ENCODE measurements at regions not wholly inside any gene's neighbourhood (a gene's known extent, or its start where the extent isn't known, plus 50 kb on each side); places are given as distances from the start of the nearest gene placed in this dataset.

GRCh38 chr3:157649511-157649910 is 146.3 kb upstream of the VEPH1 start:
- intact Hi-C loops (cut with micrococcal nuclease) = no loop called here
- no peaks in the 10 kb centered on the region for H3K9me3 Mint-ChIP-seq
- no peak overlapping the region for H3K4me3 Mint-ChIP-seq (ENCODE audit: low read depth)

GRCh38 chr3:157647820-157648219 is 144.6 kb upstream of the VEPH1 start:
- Mint-ChIP-seq H3K27me3 (ENCODE audit: low read depth) (no peaks in the 10 kb centered on the region), H3K27ac (no peak overlapping the region), H3K36me3 (ENCODE audit: low read depth) (no peaks in the 10 kb centered on the region), H3K4me1 (ENCODE audit: low read depth) (no peaks in the 10 kb centered on the region), H3K9me3 (no peaks in the 10 kb centered on the region), H3K4me3 (ENCODE audit: low read depth) (no peak overlapping the region)
- DNase-seq (ENCODE audit: low spot score) = no peak
- intact Hi-C loops (cut with micrococcal nuclease) = no loop called here

More at GRCh38 chr3:157649511-157649910, 146.3 kb upstream of the VEPH1 start:
- no peaks in the 10 kb centered on the region for H3K36me3 Mint-ChIP-seq (ENCODE audit: low read depth)
- no peak for DNase-seq (ENCODE audit: low spot score)
- H3K27me3 Mint-ChIP-seq (ENCODE audit: low read depth) = no peaks in the 10 kb centered on the region
- H3K27ac Mint-ChIP-seq = no peak overlapping the region
- H3K4me1 Mint-ChIP-seq (ENCODE audit: low read depth) = no peaks in the 10 kb centered on the region

- no peaks in the 10 kb centered on the region for H3K27me3 Mint-ChIP-seq (ENCODE audit: low read depth)
- intact Hi-C loops (cut with micrococcal nuclease) = no loop called here
- H3K27ac Mint-ChIP-seq = no peak overlapping the region
- H3K36me3 Mint-ChIP-seq (ENCODE audit: low read depth) = no peaks in the 10 kb centered on the region
- no peak for DNase-seq (ENCODE audit: low spot score)
- no peaks in the 10 kb centered on the region for H3K4me1 Mint-ChIP-seq (ENCODE audit: low read depth)
- no peak overlapping the region for H3K4me3 Mint-ChIP-seq (ENCODE audit: low read depth)
- H3K9me3 Mint-ChIP-seq = no peaks in the 10 kb centered on the region
Observed at GRCh38 chr3:157639756-157640426, 136.7 kb upstream of the VEPH1 start.

- Mint-ChIP-seq H3K36me3 (ENCODE audit: low read depth) (no peaks in the 10 kb centered on the region), H3K27me3 (ENCODE audit: low read depth) (no peaks in the 10 kb centered on the region), H3K27ac (no peak overlapping the region), H3K9me3 (no peaks in the 10 kb centered on the region), H3K4me1 (ENCODE audit: low read depth) (no peaks in the 10 kb centered on the region), H3K4me3 (ENCODE audit: low read depth) (no peak overlapping the region)
- DNase-seq (ENCODE audit: low spot score) = no peak
- intact Hi-C loops (cut with micrococcal nuclease) = no loop called here
Observed at GRCh38 chr3:157637866-157638265, 134.7 kb upstream of the VEPH1 start.

GRCh38 chr3:157633241-157633640 is 130.0 kb upstream of the VEPH1 start:
- H3K36me3 Mint-ChIP-seq (ENCODE audit: low read depth) = no peaks in the 10 kb centered on the region
- no peak overlapping the region for H3K27ac Mint-ChIP-seq
- H3K27me3 Mint-ChIP-seq (ENCODE audit: low read depth) = no peaks in the 10 kb centered on the region
- H3K4me3 Mint-ChIP-seq (ENCODE audit: low read depth) = no peak overlapping the region
- H3K4me1 Mint-ChIP-seq (ENCODE audit: low read depth) = no peaks in the 10 kb centered on the region
- H3K9me3 Mint-ChIP-seq = no peaks in the 10 kb centered on the region
- intact Hi-C loops (cut with micrococcal nuclease) = no loop called here
- no peak for DNase-seq (ENCODE audit: low spot score)

GRCh38 chr3:157632075-157632474 is 128.9 kb upstream of the VEPH1 start:
- intact Hi-C loops (cut with micrococcal nuclease) = no loop called here
- DNase-seq (ENCODE audit: low spot score) = no peak
- no peaks in the 10 kb centered on the region for H3K9me3 Mint-ChIP-seq
- no peak overlapping the region for H3K4me3 Mint-ChIP-seq (ENCODE audit: low read depth)
- no peaks in the 10 kb centered on the region for H3K27me3 Mint-ChIP-seq (ENCODE audit: low read depth)
- H3K27ac Mint-ChIP-seq = no peak overlapping the region
- no peaks in the 10 kb centered on the region for H3K36me3 Mint-ChIP-seq (ENCODE audit: low read depth)
- no peaks in the 10 kb centered on the region for H3K4me1 Mint-ChIP-seq (ENCODE audit: low read depth)

- Mint-ChIP-seq H3K4me1 (ENCODE audit: low read depth) (no peaks in the 10 kb centered on the region), H3K4me3 (ENCODE audit: low read depth) (no peak overlapping the region), H3K27ac (no peak overlapping the region), H3K36me3 (ENCODE audit: low read depth) (no peaks in the 10 kb centered on the region), H3K9me3 (no peaks in the 10 kb centered on the region), H3K27me3 (ENCODE audit: low read depth) (no peaks in the 10 kb centered on the region)
- intact Hi-C loops (cut with micrococcal nuclease) = no loop called here
- no peak for DNase-seq (ENCODE audit: low spot score)
Observed at GRCh38 chr3:157631478-157631877, 128.3 kb upstream of the VEPH1 start.

GRCh38 chr3:157626817-157627216 is 123.6 kb upstream of the VEPH1 start:
- DNase-seq (ENCODE audit: low spot score) = no peak
- Mint-ChIP-seq H3K4me1 (ENCODE audit: low read depth) (no peaks in the 10 kb centered on the region), H3K27me3 (ENCODE audit: low read depth) (peaks cover 1% of the 10 kb centered on the region), H3K36me3 (ENCODE audit: low read depth) (no peaks in the 10 kb centered on the region), H3K4me3 (ENCODE audit: low read depth) (no peak overlapping the region), H3K27ac (no peak overlapping the region), H3K9me3 (no peaks in the 10 kb centered on the region)
- intact Hi-C loops (cut with micrococcal nuclease) = no loop called here

- Mint-ChIP-seq H3K4me1 (ENCODE audit: low read depth) (no peaks in the 10 kb centered on the region), H3K4me3 (ENCODE audit: low read depth) (no peak overlapping the region), H3K36me3 (ENCODE audit: low read depth) (no peaks in the 10 kb centered on the region), H3K27me3 (ENCODE audit: low read depth) (peaks cover 4% of the 10 kb centered on the region), H3K27ac (no peak overlapping the region), H3K9me3 (no peaks in the 10 kb centered on the region)
- intact Hi-C loops (cut with micrococcal nuclease) = no loop called here
- DNase-seq (ENCODE audit: low spot score) = no peak
Observed at GRCh38 chr3:157624801-157625200, 121.6 kb upstream of the VEPH1 start.

- Mint-ChIP-seq H3K4me3 (ENCODE audit: low read depth) (no peak overlapping the region), H3K27me3 (ENCODE audit: low read depth) (peaks cover 12% of the 10 kb centered on the region), H3K9me3 (no peaks in the 10 kb centered on the region), H3K4me1 (ENCODE audit: low read depth) (peaks cover 6% of the 10 kb centered on the region), H3K27ac (no peak overlapping the region), H3K36me3 (ENCODE audit: low read depth) (no peaks in the 10 kb centered on the region)
- intact Hi-C loops (cut with micrococcal nuclease) = loop anchor here (1.0 to 5.0 kb wide), 4 partner anchors 483 to 914 kb away; no protein-coding TSS in a partner anchor
- no peak for DNase-seq (ENCODE audit: low spot score)
Observed at GRCh38 chr3:157618886-157619285, 115.7 kb upstream of the VEPH1 start.

- Mint-ChIP-seq H3K4me1 (ENCODE audit: low read depth) (peaks cover 6% of the 10 kb centered on the region), H3K4me3 (ENCODE audit: low read depth) (no peak overlapping the region), H3K9me3 (no peaks in the 10 kb centered on the region), H3K36me3 (ENCODE audit: low read depth) (no peaks in the 10 kb centered on the region), H3K27ac (no peak overlapping the region), H3K27me3 (ENCODE audit: low read depth) (peaks cover 11% of the 10 kb centered on the region)
- DNase-seq (ENCODE audit: low spot score) = no peak
- intact Hi-C loops (cut with micrococcal nuclease) = loop anchor here (1.0 to 5.0 kb wide), 4 partner anchors 484 to 915 kb away; no protein-coding TSS in a partner anchor
Observed at GRCh38 chr3:157618075-157618760, 115.0 kb upstream of the VEPH1 start.

GRCh38 chr3:157614896-157615295 is 111.7 kb upstream of the VEPH1 start:
- Mint-ChIP-seq H3K4me1 (ENCODE audit: low read depth) (peaks cover 6% of the 10 kb centered on the region), H3K9me3 (no peaks in the 10 kb centered on the region), H3K27ac (no peak overlapping the region), H3K4me3 (ENCODE audit: low read depth) (no peak overlapping the region), H3K27me3 (ENCODE audit: low read depth) (peaks cover 8% of the 10 kb centered on the region), H3K36me3 (ENCODE audit: low read depth) (no peaks in the 10 kb centered on the region)
- no peak for DNase-seq (ENCODE audit: low spot score)
- intact Hi-C loops (cut with micrococcal nuclease) = loop anchor here (5.0 kb wide), 2 partner anchors 487 to 697 kb away; no protein-coding TSS in a partner anchor

GRCh38 chr3:157611536-157612076 is 108.4 kb upstream of the VEPH1 start:
- H3K4me3 Mint-ChIP-seq (ENCODE audit: low read depth) = no peak overlapping the region
- intact Hi-C loops (cut with micrococcal nuclease) = no loop called here
- H3K4me1 Mint-ChIP-seq (ENCODE audit: low read depth) = peaks cover 3% of the 10 kb centered on the region
- no peak overlapping the region for H3K27ac Mint-ChIP-seq
- DNase-seq (ENCODE audit: low spot score) = no peak
- no peaks in the 10 kb centered on the region for H3K36me3 Mint-ChIP-seq (ENCODE audit: low read depth)
- peaks cover 13% of the 10 kb centered on the region for H3K27me3 Mint-ChIP-seq (ENCODE audit: low read depth)
- H3K9me3 Mint-ChIP-seq = no peaks in the 10 kb centered on the region
